GM21786 (cell line): ENCODE measurements at regions not wholly inside any gene's neighbourhood (a gene's known extent, or its start where the extent isn't known, plus 50 kb on each side); places are given as distances from the start of the nearest gene placed in this dataset.
"Not testable (repeated sequence)": the region's sequence is repeated elsewhere in the genome, so short reads cannot be mapped to it uniquely, and the experiment has no call there.

Source experiments
- ATAC-seq: cut with Tn5 transposase; IDR thresholded peaks from one replicate; pipeline ENCODE4 v1.9.1; 2021; ENCODE audit not compliant: unreplicated experiment

- no peak for ATAC-seq
These were observed 453.9 kb downstream of the SQOR start for GRCh38 chr15:46088486-46089445.

- no peak for ATAC-seq
These were observed 454.7 kb downstream of the SQOR start for GRCh38 chr15:46089467-46089935.

GRCh38 chr15:46091860-46092450 is 457.1 kb downstream of the SQOR start:
- ATAC-seq, result no peak

- not testable (repeated sequence) for ATAC-seq
These were observed 463.2 kb downstream of the SQOR start for GRCh38 chr15:46098006-46098405.

- ATAC-seq, result no peak
These were observed 475.9 kb downstream of the SQOR start for GRCh38 chr15:46110755-46111154.

GRCh38 chr15:46111730-46112129 is 476.9 kb downstream of the SQOR start:
- ATAC-seq, result no peak

GRCh38 chr15:46117071-46117470 is 482.2 kb downstream of the SQOR start:
- ATAC-seq, result no peak

- no peak for ATAC-seq
These were observed 485.9 kb downstream of the SQOR start for GRCh38 chr15:46120713-46121112.

GRCh38 chr15:46121441-46121840 is 486.6 kb downstream of the SQOR start:
- no peak for ATAC-seq

- ATAC-seq, result no peak
These were observed 491.8 kb downstream of the SQOR start for GRCh38 chr15:46126581-46126980.

- ATAC-seq, result no peak
These were observed 492.6 kb downstream of the SQOR start for GRCh38 chr15:46127361-46127874.

- ATAC-seq, result no peak
These were observed 494.3 kb downstream of the SQOR start for GRCh38 chr15:46129145-46129544.

GRCh38 chr15:46131876-46132275 is 497.0 kb downstream of the SQOR start:
- no peak for ATAC-seq

- no peak for ATAC-seq
These were observed 502.6 kb downstream of the SQOR start for GRCh38 chr15:46137443-46137842.

- no peak for ATAC-seq
These were observed 511.2 kb downstream of the SQOR start for GRCh38 chr15:46146002-46146401.

- no peak for ATAC-seq
These were observed 512.1 kb downstream of the SQOR start for GRCh38 chr15:46146915-46147314.

GRCh38 chr15:46151786-46152185 is 517.0 kb downstream of the SQOR start:
- no peak for ATAC-seq

GRCh38 chr15:46166750-46167149 is 531.9 kb downstream of the SQOR start:
- no peak for ATAC-seq

- no peak for ATAC-seq
These were observed 535.5 kb downstream of the SQOR start for GRCh38 chr15:46170326-46170725.

- no peak for ATAC-seq
These were observed 539.3 kb downstream of the SQOR start for GRCh38 chr15:46174122-46174521.

- no peak for ATAC-seq
These were observed 542.4 kb downstream of the SQOR start for GRCh38 chr15:46177219-46177618.

GRCh38 chr15:46178138-46178537 is 543.3 kb downstream of the SQOR start:
- no peak for ATAC-seq
